HCT116 (cell line): ENCODE measurements at regions not wholly inside any gene's neighbourhood (a gene's known extent, or its start where the extent isn't known, plus 50 kb on each side); places are given as distances from the start of the nearest gene placed in this dataset.

ENCODE experiments used
- CBX3 ChIP-seq: IDR thresholded peaks from 2 replicates; pipeline ENCODE4 v1.6.1; 2012; ENCODE audit warnings: low read depth
- CEBPB ChIP-seq: IDR thresholded peaks from 2 replicates; pipeline ENCODE4 v1.6.1; 2012; ENCODE audit warnings: low read depth
- EGR1 ChIP-seq: IDR thresholded peaks from 2 replicates; pipeline ENCODE4 v1.6.1; 2012; ENCODE audit warnings: low read depth
- EZH2 ChIP-seq: fragments of 200-600 bp; sonication (generic); IDR thresholded peaks from 2 replicates; pipeline ENCODE4 v1.6.1; 2017; ENCODE audit warnings: antibody characterized with exemption, mixed run types
- EZH2phosphoT487 ChIP-seq: fragments of 200-600 bp; IDR thresholded peaks from 2 replicates; pipeline ENCODE4 v1.6.1; 2018; ENCODE audit warnings: antibody characterized with exemption, borderline replicate concordance
- JUND ChIP-seq: IDR thresholded peaks from 2 replicates; pipeline ENCODE4 v1.6.1; 2012
- POLR2A ChIP-seq: IDR thresholded peaks from 2 replicates; pipeline ENCODE4 v1.7.0; 2011; ENCODE audit warnings: borderline replicate concordance; ENCODE audit not compliant: insufficient read depth, insufficient read length; ENCODE audit errors: extremely low read depth
- RAD21 ChIP-seq: IDR thresholded peaks from 2 replicates; pipeline ENCODE4 v1.6.1; 2012; ENCODE audit warnings: low read depth, mild to moderate bottlenecking
- SP1 ChIP-seq: IDR thresholded peaks from 2 replicates; pipeline ENCODE4 v1.6.1; 2012; ENCODE audit warnings: low read depth
- TCF7L2 ChIP-seq: IDR thresholded peaks from 2 replicates; pipeline ENCODE4 v1.7.0; 2011; ENCODE audit warnings: borderline replicate concordance, inconsistent platforms; ENCODE audit not compliant: insufficient read depth, insufficient read length; ENCODE audit errors: extremely low read depth
- ZFX ChIP-seq: fragments of 450-650 bp; IDR thresholded peaks from 2 replicates; pipeline ENCODE4 v1.6.1; 2017
- TF ChIP-seq, protein P1 (sequence below), 3 experiments: fragments of 200-600 bp in 1 of 3; sonication (generic) in 1 of 3; IDR thresholded peaks in 2 of 3; conservative IDR thresholded peaks in 1 of 3; 2 replicates each; pipeline ENCODE4 v1.5.1; 2012 to 2017; ENCODE audit warnings: low read depth in 2 of 3, low read length in 2 of 3, antibody characterized with exemption in 1 of 3, borderline replicate concordance in 1 of 3, control low read depth in 1 of 3, mild to moderate bottlenecking in 1 of 3, mixed read lengths in 1 of 3, mixed run types in 1 of 3, moderate library complexity in 1 of 3; ENCODE audit not compliant: insufficient read depth in 1 of 3
- TF ChIP-seq, protein P2 (sequence below): IDR thresholded peaks from 2 replicates; pipeline ENCODE4 v1.6.1; 2011; ENCODE audit warnings: mild to moderate bottlenecking, low read length, moderate library complexity; ENCODE audit not compliant: insufficient replicate concordance; ENCODE audit errors: extremely low read depth
- TF ChIP-seq, protein P3 (sequence below): IDR thresholded peaks from 2 replicates; pipeline ENCODE4 v1.6.1; 2012

GRCh38 chr9:118306801-118307200 is 602.6 kb downstream of the TLR4 start:
- TF ChIP-seq, protein P1, sequence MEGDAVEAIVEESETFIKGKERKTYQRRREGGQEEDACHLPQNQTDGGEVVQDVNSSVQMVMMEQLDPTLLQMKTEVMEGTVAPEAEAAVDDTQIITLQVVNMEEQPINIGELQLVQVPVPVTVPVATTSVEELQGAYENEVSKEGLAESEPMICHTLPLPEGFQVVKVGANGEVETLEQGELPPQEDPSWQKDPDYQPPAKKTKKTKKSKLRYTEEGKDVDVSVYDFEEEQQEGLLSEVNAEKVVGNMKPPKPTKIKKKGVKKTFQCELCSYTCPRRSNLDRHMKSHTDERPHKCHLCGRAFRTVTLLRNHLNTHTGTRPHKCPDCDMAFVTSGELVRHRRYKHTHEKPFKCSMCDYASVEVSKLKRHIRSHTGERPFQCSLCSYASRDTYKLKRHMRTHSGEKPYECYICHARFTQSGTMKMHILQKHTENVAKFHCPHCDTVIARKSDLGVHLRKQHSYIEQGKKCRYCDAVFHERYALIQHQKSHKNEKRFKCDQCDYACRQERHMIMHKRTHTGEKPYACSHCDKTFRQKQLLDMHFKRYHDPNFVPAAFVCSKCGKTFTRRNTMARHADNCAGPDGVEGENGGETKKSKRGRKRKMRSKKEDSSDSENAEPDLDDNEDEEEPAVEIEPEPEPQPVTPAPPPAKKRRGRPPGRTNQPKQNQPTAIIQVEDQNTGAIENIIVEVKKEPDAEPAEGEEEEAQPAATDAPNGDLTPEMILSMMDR (IDR thresholded peaks at IDR 0.05 in 2 of 3, conservative IDR thresholded peaks at IDR 0.05 in 1 of 3; ENCODE audit: borderline replicate concordance in 1 of 3, insufficient read depth in 1 of 3, low read depth in 2 of 3, low read length in 2 of 3), result no peak
- TF ChIP-seq CBX3 (no peak), POLR2A (no peak), SP1 (no peak), EGR1 (no peak), CEBPB (no peak), RAD21 (no peak), TCF7L2 (no peak), EZH2 (no peak), ZFX (no peak), JUND (no peak), EZH2phosphoT487 (no peak)
- TF ChIP-seq, protein P2, sequence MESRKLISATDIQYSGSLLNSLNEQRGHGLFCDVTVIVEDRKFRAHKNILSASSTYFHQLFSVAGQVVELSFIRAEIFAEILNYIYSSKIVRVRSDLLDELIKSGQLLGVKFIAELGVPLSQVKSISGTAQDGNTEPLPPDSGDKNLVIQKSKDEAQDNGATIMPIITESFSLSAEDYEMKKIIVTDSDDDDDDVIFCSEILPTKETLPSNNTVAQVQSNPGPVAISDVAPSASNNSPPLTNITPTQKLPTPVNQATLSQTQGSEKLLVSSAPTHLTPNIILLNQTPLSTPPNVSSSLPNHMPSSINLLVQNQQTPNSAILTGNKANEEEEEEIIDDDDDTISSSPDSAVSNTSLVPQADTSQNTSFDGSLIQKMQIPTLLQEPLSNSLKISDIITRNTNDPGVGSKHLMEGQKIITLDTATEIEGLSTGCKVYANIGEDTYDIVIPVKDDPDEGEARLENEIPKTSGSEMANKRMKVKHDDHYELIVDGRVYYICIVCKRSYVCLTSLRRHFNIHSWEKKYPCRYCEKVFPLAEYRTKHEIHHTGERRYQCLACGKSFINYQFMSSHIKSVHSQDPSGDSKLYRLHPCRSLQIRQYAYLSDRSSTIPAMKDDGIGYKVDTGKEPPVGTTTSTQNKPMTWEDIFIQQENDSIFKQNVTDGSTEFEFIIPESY, result no peak
- TF ChIP-seq, protein P3, sequence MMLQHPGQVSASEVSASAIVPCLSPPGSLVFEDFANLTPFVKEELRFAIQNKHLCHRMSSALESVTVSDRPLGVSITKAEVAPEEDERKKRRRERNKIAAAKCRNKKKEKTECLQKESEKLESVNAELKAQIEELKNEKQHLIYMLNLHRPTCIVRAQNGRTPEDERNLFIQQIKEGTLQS, result no peak
